Loucy (cell line): ENCODE measurements at regions not wholly inside any gene's neighbourhood (a gene's known extent, or its start where the extent isn't known, plus 50 kb on each side); places are given as distances from the start of the nearest gene placed in this dataset.

Source experiments
- H2AFZ ChIP-seq: fragments of 200-600 bp; sonication (generic); 2 replicates; pipeline ENCODE4 v1.6.0; 2016; ENCODE audit warnings: antibody characterized with exemption, mild to moderate bottlenecking, low read length, moderate library complexity
- H3F3A ChIP-seq: fragments of 200-600 bp; 2 replicates; pipeline ENCODE4 v1.6.0; 2016; ENCODE audit warnings: antibody characterized with exemption, low read depth, mild to moderate bottlenecking
- H3K27me3 ChIP-seq: fragments of 200-600 bp; sonication (generic); 2 replicates; pipeline ENCODE4 v1.6.1; 2014; ENCODE audit warnings: low read length, mild to moderate bottlenecking; ENCODE audit not compliant: insufficient read depth, poor library complexity, severe bottlenecking
- H3K36me3 ChIP-seq: fragments of 200-600 bp; sonication (generic); 2 replicates; pipeline ENCODE4 v1.6.1; 2016; ENCODE audit warnings: low read length; ENCODE audit not compliant: insufficient read depth
- H3K4me1 ChIP-seq: fragments of 200-600 bp; sonication (generic); 2 replicates; pipeline ENCODE4 v1.5.1; 2014; ENCODE audit warnings: low read length, mild to moderate bottlenecking; ENCODE audit not compliant: insufficient read depth, poor library complexity, severe bottlenecking
- H3K4me2 ChIP-seq: fragments of 200-600 bp; sonication (generic); 2 replicates; pipeline ENCODE4 v1.6.0; 2014; ENCODE audit warnings: antibody characterized with exemption, low read length, low read depth, mild to moderate bottlenecking; ENCODE audit not compliant: poor library complexity, severe bottlenecking
- H3K4me3 ChIP-seq: fragments of 200-600 bp; sonication (generic); 2 replicates; pipeline ENCODE4 v1.5.1; 2014; ENCODE audit warnings: low read length, mild to moderate bottlenecking, mixed read lengths; ENCODE audit not compliant: poor library complexity, severe bottlenecking
- H3K79me2 ChIP-seq: fragments of 200-600 bp; sonication (generic); 2 replicates; pipeline ENCODE4 v1.6.1; 2014; ENCODE audit warnings: low read length; ENCODE audit not compliant: insufficient read depth
- H3K9ac ChIP-seq: fragments of 200-600 bp; sonication (generic); 2 replicates; pipeline ENCODE4 v1.6.0; 2014; ENCODE audit warnings: mild to moderate bottlenecking, low read depth, low read length, moderate library complexity; ENCODE audit not compliant: poor library complexity, severe bottlenecking
- H3K9me2 ChIP-seq: fragments of 200-600 bp; sonication (generic); replicated peaks from 2 replicates; pipeline ENCODE4 v1.6.1; 2016; ENCODE audit warnings: low read depth, low read length, mixed read lengths
- H3K9me3 ChIP-seq: fragments of 200-600 bp; sonication (generic); 2 replicates; pipeline ENCODE4 v1.6.1; 2014; ENCODE audit warnings: mild to moderate bottlenecking, antibody characterized with exemption, low read length, low read depth; ENCODE audit not compliant: insufficient read depth
- H4K20me1 ChIP-seq: fragments of 200-600 bp; sonication (generic); 2 replicates; pipeline ENCODE4 v1.6.0; 2014; ENCODE audit warnings: antibody characterized with exemption, low read length, mild to moderate bottlenecking; ENCODE audit not compliant: insufficient read depth, poor library complexity, severe bottlenecking
- EZH2phosphoT487 ChIP-seq: fragments of 200-600 bp; IDR thresholded peaks from 2 replicates; pipeline ENCODE4 v1.6.1; 2018; ENCODE audit warnings: antibody characterized with exemption, mild to moderate bottlenecking, moderate library complexity, borderline replicate concordance
- TF ChIP-seq, protein P1 (sequence below): fragments of 200-600 bp; sonication (generic); conservative IDR thresholded peaks from 2 replicates; pipeline ENCODE4 v1.5.1; 2014; ENCODE audit warnings: mild to moderate bottlenecking, antibody characterized with exemption, low read length

DNA sequence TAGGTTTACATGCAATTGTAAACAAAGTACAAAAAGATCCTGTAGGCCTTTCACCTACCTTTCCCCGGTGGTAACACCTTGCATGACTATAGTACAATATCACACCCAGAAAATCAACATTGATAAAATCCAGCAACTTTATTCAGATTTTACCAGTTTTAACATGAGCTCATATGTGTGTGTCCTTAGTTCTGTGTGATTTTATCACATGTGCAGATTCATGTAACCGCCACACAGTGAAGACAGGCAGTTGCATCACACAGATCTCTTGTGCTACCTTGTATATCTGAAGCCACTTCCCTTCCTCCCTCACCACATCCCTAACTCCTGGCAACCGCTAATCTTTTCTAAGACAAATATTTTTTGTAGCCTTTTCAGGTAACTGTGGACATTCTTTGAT lies 183.5 kb upstream of the C2CD4B start:
- H3K9ac ChIP-seq, result no peak overlapping the region
- H3K36me3 ChIP-seq, result no peaks in the 10 kb centered on the region
- no peaks in the 10 kb centered on the region for H3K9me3 ChIP-seq
- H3K4me1 ChIP-seq, result no peaks in the 10 kb centered on the region
- H3K9me2 ChIP-seq, result no peaks in the 10 kb centered on the region
- H4K20me1 ChIP-seq, result no peaks in the 10 kb centered on the region
- no peak overlapping the region for H3K4me2 ChIP-seq
- TF ChIP-seq, protein P1, sequence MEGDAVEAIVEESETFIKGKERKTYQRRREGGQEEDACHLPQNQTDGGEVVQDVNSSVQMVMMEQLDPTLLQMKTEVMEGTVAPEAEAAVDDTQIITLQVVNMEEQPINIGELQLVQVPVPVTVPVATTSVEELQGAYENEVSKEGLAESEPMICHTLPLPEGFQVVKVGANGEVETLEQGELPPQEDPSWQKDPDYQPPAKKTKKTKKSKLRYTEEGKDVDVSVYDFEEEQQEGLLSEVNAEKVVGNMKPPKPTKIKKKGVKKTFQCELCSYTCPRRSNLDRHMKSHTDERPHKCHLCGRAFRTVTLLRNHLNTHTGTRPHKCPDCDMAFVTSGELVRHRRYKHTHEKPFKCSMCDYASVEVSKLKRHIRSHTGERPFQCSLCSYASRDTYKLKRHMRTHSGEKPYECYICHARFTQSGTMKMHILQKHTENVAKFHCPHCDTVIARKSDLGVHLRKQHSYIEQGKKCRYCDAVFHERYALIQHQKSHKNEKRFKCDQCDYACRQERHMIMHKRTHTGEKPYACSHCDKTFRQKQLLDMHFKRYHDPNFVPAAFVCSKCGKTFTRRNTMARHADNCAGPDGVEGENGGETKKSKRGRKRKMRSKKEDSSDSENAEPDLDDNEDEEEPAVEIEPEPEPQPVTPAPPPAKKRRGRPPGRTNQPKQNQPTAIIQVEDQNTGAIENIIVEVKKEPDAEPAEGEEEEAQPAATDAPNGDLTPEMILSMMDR, result no peak
- no peak for TF ChIP-seq EZH2phosphoT487
- no peaks in the 10 kb centered on the region for H3K79me2 ChIP-seq
- H2AFZ ChIP-seq, result no peak overlapping the region
- H3K27me3 ChIP-seq, result no peaks in the 10 kb centered on the region
- H3F3A ChIP-seq, result no peaks in the 10 kb centered on the region
- no peak overlapping the region for H3K4me3 ChIP-seq

DNA sequence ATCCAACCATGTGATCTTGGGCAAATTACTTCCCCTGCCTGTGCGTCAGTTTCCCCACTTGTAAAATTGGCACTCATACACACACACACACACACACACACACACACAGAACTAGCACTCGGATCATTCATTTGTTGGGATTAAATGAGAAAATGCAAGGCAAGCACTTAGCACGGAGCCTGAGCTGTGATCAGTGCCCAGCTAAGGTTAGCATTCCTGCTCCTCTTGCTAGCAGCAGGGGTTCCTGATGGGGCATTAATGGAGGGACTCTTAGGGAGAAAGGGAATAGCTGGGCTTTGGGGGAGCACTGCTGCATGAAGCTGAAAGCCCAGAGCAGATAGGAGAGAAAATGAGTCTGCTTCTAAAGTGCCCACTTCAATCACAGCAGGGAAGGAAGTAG lies 187.7 kb upstream of the C2CD4B start:
- H3K36me3 ChIP-seq, result no peaks in the 10 kb centered on the region
- H3K9me2 ChIP-seq, result no peaks in the 10 kb centered on the region
- no peaks in the 10 kb centered on the region for H4K20me1 ChIP-seq
- H3F3A ChIP-seq, result no peaks in the 10 kb centered on the region
- H3K4me1 ChIP-seq, result no peaks in the 10 kb centered on the region
- H3K27me3 ChIP-seq, result no peaks in the 10 kb centered on the region
- TF ChIP-seq, protein P1, result no peak
- TF ChIP-seq EZH2phosphoT487, result no peak
- no peak overlapping the region for H3K4me3 ChIP-seq
- H3K4me2 ChIP-seq, result no peak overlapping the region
- H2AFZ ChIP-seq, result no peak overlapping the region
- no peaks in the 10 kb centered on the region for H3K79me2 ChIP-seq
- no peaks in the 10 kb centered on the region for H3K9me3 ChIP-seq
- H3K9ac ChIP-seq, result no peak overlapping the region

DNA sequence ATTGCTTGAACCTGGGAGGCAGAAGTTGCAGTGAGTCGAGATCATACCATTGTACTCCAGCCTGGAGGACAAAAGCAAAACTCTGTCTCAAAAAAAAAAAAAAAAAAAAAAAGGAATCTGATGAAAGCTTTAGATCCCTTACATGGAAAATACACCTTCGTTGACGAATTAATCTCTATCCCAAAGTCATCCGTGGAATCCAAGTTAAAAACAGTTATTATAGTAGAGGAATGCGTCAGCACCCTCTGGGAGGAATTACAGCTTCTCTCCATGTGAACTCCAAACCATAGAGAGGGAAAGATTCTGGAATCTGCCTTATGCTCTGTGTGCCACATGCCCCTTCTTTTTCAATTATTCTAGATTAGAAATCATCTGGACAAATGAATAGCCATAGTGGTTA lies 192.3 kb upstream of the C2CD4B start:
- Histone ChIP-seq H3K4me1 (no peaks in the 10 kb centered on the region), H2AFZ (no peak overlapping the region), H3K9me2 (no peaks in the 10 kb centered on the region), H3K27me3 (no peaks in the 10 kb centered on the region), H3K4me3 (no peak overlapping the region), H3K9me3 (no peaks in the 10 kb centered on the region), H3F3A (no peaks in the 10 kb centered on the region), H3K79me2 (no peaks in the 10 kb centered on the region), H4K20me1 (no peaks in the 10 kb centered on the region), H3K9ac (no peak overlapping the region), H3K4me2 (no peak overlapping the region), H3K36me3 (no peaks in the 10 kb centered on the region)
- no peak for TF ChIP-seq EZH2phosphoT487
- TF ChIP-seq, protein P1, result no peak
